GM12891 (cell line): ENCODE measurements at regions not wholly inside any gene's neighbourhood (a gene's known extent, or its start where the extent isn't known, plus 50 kb on each side); places are given as distances from the start of the nearest gene placed in this dataset.

Source experiments
- POLR2A ChIP-seq: IDR thresholded peaks from 2 replicates; pipeline ENCODE4 v1.6.1; 2011; ENCODE audit warnings: low read depth, low read length, control low read depth
- POLR2AphosphoS5 ChIP-seq: IDR thresholded peaks from 2 replicates; pipeline ENCODE4 v1.6.1; 2011; ENCODE audit warnings: low read depth, low read length, control low read depth
- POU2F2 ChIP-seq: IDR thresholded peaks from 2 replicates; pipeline ENCODE4 v1.6.1; 2011; ENCODE audit warnings: low read depth, mild to moderate bottlenecking, control low read depth, low read length, moderate library complexity

DNA sequence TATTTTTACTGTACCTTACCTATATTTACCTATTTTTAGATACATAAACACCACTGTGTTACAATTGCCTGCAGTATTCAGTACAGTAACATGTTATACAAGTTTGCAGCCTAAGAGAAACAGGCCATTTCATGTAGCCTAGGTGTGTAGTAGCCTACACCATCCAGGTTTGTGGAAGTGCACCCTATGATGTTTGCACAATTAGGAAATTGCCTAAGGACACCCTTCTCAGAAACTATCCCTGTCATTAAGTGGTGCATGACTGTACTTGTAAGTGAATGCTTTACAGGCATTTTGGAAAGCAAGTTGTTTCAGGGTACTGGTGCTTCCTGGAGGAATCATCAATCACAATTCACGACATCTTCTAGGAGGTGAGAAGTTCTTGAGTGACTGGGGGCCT is 991.8 kb upstream of the SLIT2 start:
- no peak for TF ChIP-seq POU2F2
- no peak for TF ChIP-seq POLR2A
- TF ChIP-seq POLR2AphosphoS5, result no peak
